Spleen (tissue), 7 donors: ENCODE measurements at regions not wholly inside any gene's neighbourhood (a gene's known extent, or its start where the extent isn't known, plus 50 kb on each side); places are given as distances from the start of the nearest gene placed in this dataset.

Experiments
- CTCF ChIP-seq, 11 experiments: fragments of 200-600 bp in 7 of 11; fragments of 450-650 bp in 4 of 11; sonication (generic) in 4 of 11; IDR thresholded peaks in 8 of 11; conservative IDR thresholded peaks in 3 of 11; 1 replicate in 7 of 11; 2 replicates in 4 of 11; pipeline versions ENCODE4 v1.4.0 to v1.8.0; 2016 to 2021; ENCODE audit warnings: antibody characterized with exemption in 11 of 11, inconsistent platforms in 4 of 11, mild to moderate bottlenecking in 1 of 11
- POLR2A ChIP-seq, 3 donors: fragments of 450-650 bp; IDR thresholded peaks; one replicate each; pipeline ENCODE4 v1.5.1; 2017; ENCODE audit warnings: antibody characterized with exemption in 3 of 3, mild to moderate bottlenecking in 1 of 3
- POLR2AphosphoS5 ChIP-seq, 3 donors: sonication (generic); formaldehyde crosslinking; IDR thresholded peaks; one replicate each; pipeline ENCODE4 v1.5.1; 2017; ENCODE audit warnings: antibody characterized with exemption in 3 of 3
- donor health status: DM: no; HTN: no; CAD: no; lungs with moderate emphysema.
- donor health status: DM: no; HTN: no; CAD: no.
- donor health status: DM: no; HTN: no; CAD: no.

- TF ChIP-seq CTCF (IDR thresholded peaks at IDR 0.05 in 8 of 11, conservative IDR thresholded peaks at IDR 0.05 in 3 of 11) = no peak
- TF ChIP-seq POLR2A (IDR thresholded peaks at IDR 0.05) = no peak
- no peak for TF ChIP-seq POLR2AphosphoS5 (IDR thresholded peaks at IDR 0.05)
Observed at GRCh38 chr4:27643101-27643500, 782.5 kb downstream of the STIM2 start.
